GM21423 (cell line): ENCODE measurements at regions not wholly inside any gene's neighbourhood (a gene's known extent, or its start where the extent isn't known, plus 50 kb on each side); places are given as distances from the start of the nearest gene placed in this dataset.

Experiments used
- ATAC-seq: cut with Tn5 transposase; IDR thresholded peaks from one replicate; pipeline ENCODE4 v1.9.1; 2021; ENCODE audit warnings: mild to moderate bottlenecking, moderate library complexity; ENCODE audit not compliant: unreplicated experiment

- ATAC-seq, result no peak
Measured at GRCh38 chr5:61777292-61777691, 445.2 kb downstream of the ZSWIM6 start.

- ATAC-seq, result no peak
Measured at GRCh38 chr5:61779743-61780142, 447.7 kb downstream of the ZSWIM6 start.

GRCh38 chr5:61783481-61783880, 451.4 kb downstream of the ZSWIM6 start:
- ATAC-seq, result no peak

GRCh38 chr5:61784341-61784740, 452.3 kb downstream of the ZSWIM6 start:
- ATAC-seq, result no peak

GRCh38 chr5:61788548-61788947, 456.5 kb downstream of the ZSWIM6 start:
- ATAC-seq, result no peak

GRCh38 chr5:61790007-61790406, 457.9 kb downstream of the ZSWIM6 start:
- ATAC-seq, result no peak

- ATAC-seq, result peak; percentile 71
Measured at GRCh38 chr5:61790678-61791077, 458.6 kb downstream of the ZSWIM6 start.

GRCh38 chr5:61796773-61797172, 464.7 kb downstream of the ZSWIM6 start:
- no peak for ATAC-seq

GRCh38 chr5:61800450-61800849, 468.4 kb downstream of the ZSWIM6 start:
- no peak for ATAC-seq

GRCh38 chr5:61801174-61801573, 469.1 kb downstream of the ZSWIM6 start:
- ATAC-seq, result no peak

- ATAC-seq, result no peak
Measured at GRCh38 chr5:61802456-61802855, 470.4 kb downstream of the ZSWIM6 start.

- ATAC-seq, result no peak
Measured at GRCh38 chr5:61805101-61805500, 473.0 kb downstream of the ZSWIM6 start.

GRCh38 chr5:61806491-61807020, 474.5 kb downstream of the ZSWIM6 start:
- no peak for ATAC-seq

- ATAC-seq, result no peak
Measured at GRCh38 chr5:61808091-61808490, 476.0 kb downstream of the ZSWIM6 start.

GRCh38 chr5:61808909-61809308, 476.9 kb downstream of the ZSWIM6 start:
- ATAC-seq, result no peak

- ATAC-seq, result no peak
Measured at GRCh38 chr5:61809651-61810050, 477.6 kb downstream of the ZSWIM6 start.

GRCh38 chr5:61811052-61811451, 479.0 kb downstream of the ZSWIM6 start:
- no peak for ATAC-seq

- ATAC-seq, result no peak
Measured at GRCh38 chr5:61813361-61813760, 481.3 kb downstream of the ZSWIM6 start.

GRCh38 chr5:61815339-61815738, 483.3 kb downstream of the ZSWIM6 start:
- ATAC-seq, result no peak

- ATAC-seq, result no peak
Measured at GRCh38 chr5:61816146-61816545, 484.1 kb downstream of the ZSWIM6 start.

GRCh38 chr5:61816585-61817450, 484.8 kb downstream of the ZSWIM6 start:
- no peak for ATAC-seq

GRCh38 chr5:61817472-61818326, 485.6 kb downstream of the ZSWIM6 start:
- ATAC-seq, result no peak
